ENCODE measurements at regions not wholly inside any gene's neighbourhood (a gene's known extent, or its start where the extent isn't known, plus 50 kb on each side); places are given as distances from the start of the nearest gene placed in this dataset.

DNA sequence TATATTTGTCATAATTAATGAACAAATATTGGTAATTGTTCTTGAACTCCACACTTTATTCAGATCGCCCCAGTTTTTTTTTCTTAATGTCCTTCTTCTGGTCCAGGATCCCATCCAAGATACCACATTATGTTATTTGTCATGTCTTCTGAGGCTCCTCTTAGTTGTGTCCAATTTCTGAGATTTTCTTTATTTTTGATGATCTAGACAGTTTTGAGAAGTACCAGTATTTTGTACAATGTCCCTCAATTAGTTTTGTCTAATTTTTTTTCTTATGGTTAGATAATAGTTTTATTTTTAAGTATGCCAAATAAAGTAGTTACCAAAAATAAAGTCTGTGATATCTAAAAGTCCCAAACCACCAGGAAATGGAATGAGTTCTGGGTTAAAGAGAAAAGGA lies 440.8 kb upstream of the ATP2B1 start:
- no peak for DNase-seq (ENCODE audit: low read depth in 2 of 2)

- DNase-seq (ENCODE audit: low read depth in 2 of 2) = no peak
Observed at GRCh38 chr12:90129366-90130030, 420.9 kb upstream of the ATP2B1 start.

DNA sequence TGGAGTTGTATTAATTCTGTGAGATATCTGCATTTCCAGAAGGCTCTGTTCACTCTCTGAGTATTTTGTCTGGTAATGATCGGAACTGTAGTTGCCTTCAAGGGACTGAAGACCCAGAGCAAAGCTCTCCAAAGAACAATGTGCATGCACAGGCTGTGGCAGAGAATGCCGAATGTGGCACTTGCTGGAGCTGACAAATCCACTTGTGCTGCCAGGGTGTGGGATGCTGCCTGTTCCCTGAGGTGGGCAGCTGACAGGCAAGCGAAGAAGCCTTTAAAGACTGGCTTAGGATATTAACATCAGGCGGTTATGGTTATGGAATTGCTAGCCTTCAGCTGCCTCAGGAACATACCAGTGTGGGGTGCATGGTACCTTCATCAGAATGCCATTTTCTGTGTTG lies 419.9 kb upstream of the ATP2B1 start:
- no peak for DNase-seq (ENCODE audit: low read depth in 2 of 2)

- no peak for DNase-seq (ENCODE audit: low read depth in 2 of 2)
Observed at GRCh38 chr12:90126125-90126524, 417.5 kb upstream of the ATP2B1 start.

DNA sequence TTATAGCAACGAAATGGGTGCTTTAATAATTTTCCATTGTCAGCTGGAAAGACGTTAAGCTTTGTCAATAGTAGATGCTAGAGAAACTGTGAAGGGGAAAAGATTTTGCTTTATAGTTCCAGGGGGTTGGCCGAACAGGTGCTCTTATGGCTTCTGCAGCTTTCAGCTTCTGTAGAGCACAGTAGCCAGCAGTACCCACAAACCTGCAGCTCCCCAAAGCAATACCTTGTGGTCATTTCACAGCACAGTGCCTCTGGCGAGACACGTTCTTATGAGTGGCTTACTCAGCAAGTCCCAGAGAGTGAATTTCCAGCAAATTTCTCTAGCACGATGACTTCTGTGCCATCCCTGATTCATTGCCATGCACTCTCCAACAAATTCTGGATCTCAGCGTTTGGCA lies 416.3 kb upstream of the ATP2B1 start:
- DNase-seq (ENCODE audit: low read depth in 2 of 2) = no peak

GRCh38 chr12:90124289-90124688 lies 415.7 kb upstream of the ATP2B1 start:
- DNase-seq (ENCODE audit: low read depth in 2 of 2) = no peak

GRCh38 chr12:90122681-90123080 lies 414.0 kb upstream of the ATP2B1 start:
- no peak for DNase-seq (ENCODE audit: low read depth in 2 of 2)

DNA sequence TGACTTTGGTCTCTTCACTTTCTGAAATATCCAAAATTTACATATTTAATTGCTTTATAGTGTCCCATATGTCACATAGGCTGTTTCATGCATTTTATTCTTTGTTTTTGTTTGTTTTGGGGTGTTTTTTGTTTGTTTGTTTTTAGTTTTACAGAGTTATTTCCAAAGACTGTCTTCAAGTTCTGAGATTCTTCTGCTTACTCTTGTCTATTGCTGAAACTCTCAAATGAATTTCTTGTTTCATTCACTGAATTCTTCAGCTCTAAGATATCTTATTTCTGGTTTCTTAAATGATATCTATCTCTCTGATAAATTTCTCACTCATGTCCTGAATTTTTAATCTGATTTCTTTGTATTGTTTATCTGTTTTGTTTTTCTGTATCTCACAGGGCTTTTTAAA lies 412.0 kb upstream of the ATP2B1 start:
- no peak for DNase-seq (ENCODE audit: low read depth in 2 of 2)

- DNase-seq (ENCODE audit: low read depth in 2 of 2) = no peak
Observed at GRCh38 chr12:90112666-90113065, 404.0 kb upstream of the ATP2B1 start.

- DNase-seq (ENCODE audit: low read depth in 2 of 2) = no peak
Observed at GRCh38 chr12:90111791-90112580, 403.3 kb upstream of the ATP2B1 start.

- DNase-seq (ENCODE audit: low read depth in 2 of 2) = no peak
Observed at GRCh38 chr12:90106568-90106967, 397.9 kb upstream of the ATP2B1 start.

GRCh38 chr12:90102957-90103652 lies 394.5 kb upstream of the ATP2B1 start:
- DNase-seq (ENCODE audit: low read depth in 2 of 2) = no peak

DNA sequence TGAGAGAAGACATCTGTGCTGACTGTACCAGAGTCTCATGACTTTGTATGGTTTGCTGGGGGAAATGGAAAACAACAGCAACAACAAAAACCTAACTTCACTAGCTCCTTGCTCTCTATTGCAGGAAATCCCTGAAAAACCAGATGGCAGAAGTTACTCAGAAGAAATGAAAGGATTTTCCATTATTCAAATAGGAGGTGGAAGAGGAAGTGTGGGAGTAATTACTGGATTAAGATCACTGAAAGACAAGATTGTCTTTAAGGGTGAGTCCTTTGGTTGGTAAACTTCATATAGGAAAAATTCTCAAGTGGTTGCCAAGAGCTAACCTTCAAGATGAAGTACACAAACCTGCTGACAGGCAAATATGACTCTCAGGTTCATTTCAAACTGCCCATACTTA lies 391.9 kb upstream of the ATP2B1 start:
- no peak for DNase-seq (ENCODE audit: low read depth in 2 of 2)

DNA sequence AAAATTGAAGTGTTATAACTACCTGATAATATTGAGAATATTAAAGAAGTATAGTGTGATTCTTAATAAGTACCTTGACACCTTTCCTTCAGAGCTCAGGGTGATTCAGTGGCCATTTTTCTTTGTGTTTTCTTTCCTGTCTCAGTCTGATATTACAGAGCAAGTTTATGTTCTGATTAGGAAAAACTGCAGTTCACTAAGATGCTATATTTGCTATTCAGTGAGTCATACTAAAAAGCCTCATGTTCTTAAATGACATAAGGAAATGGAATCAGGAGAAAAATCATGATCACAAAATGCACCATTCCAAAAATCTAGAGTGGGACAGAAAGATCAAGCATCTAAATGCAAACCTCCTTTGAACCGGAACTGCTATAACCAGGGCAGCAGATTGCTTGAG lies 390.6 kb upstream of the ATP2B1 start:
- no peak for DNase-seq (ENCODE audit: low read depth in 2 of 2)

DNA sequence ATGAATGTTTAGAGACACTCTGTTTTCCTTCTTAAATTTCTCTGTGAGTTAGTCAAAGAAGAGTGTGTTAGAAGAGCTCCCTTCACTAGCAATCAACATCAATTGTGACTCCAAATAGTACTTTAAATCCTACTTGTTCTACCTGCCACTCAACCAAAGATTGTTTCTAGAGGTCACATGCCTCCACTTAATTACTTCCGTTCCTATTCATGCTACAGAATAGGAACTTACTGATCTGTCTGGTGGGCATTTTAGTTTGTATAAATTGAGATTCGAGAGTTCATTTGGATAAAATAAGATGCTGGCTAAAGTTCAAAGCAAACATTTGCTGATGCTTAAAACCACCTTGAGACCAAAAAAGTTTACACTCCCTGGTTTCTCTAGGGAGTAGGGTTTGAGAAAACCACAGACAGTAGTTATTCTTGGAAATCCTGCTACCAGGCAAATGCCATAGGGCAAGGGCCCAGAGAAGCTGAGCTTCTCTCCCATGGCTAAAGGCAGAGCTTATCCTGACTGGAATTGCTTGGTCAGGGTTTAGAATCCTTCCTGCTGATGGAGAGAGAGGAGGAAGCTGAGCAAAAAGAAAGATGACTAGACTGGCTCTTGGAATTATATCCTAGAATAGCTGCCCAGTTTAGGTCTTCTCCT lies 389.6 kb upstream of the ATP2B1 start:
- no peak for DNase-seq (ENCODE audit: low read depth in 2 of 2)

DNA sequence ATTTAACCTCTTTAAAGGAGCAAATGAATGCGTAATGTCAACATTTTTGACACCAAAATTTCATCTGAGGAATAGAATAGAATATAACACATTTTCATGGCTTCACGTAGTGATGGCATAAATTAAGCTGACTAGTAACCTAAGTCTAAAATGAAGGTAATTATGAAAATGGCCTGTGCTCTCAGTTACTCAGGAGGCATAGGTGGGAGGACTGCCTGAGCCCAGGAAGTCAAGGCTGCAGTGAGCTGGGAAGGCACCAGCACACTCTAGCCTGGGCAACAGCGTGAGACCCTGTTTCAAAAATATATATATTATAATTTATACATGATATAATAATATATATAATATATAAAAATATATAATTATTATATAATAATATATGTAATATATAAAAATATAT lies 383.2 kb upstream of the ATP2B1 start:
- DNase-seq (ENCODE audit: low read depth in 2 of 2) = no peak

- no peak for DNase-seq (ENCODE audit: low read depth in 2 of 2)
Observed at GRCh38 chr12:90090929-90091651, 382.5 kb upstream of the ATP2B1 start.

GRCh38 chr12:90086281-90086680 lies 377.6 kb upstream of the ATP2B1 start:
- no peak for DNase-seq (ENCODE audit: low read depth in 2 of 2)

DNA sequence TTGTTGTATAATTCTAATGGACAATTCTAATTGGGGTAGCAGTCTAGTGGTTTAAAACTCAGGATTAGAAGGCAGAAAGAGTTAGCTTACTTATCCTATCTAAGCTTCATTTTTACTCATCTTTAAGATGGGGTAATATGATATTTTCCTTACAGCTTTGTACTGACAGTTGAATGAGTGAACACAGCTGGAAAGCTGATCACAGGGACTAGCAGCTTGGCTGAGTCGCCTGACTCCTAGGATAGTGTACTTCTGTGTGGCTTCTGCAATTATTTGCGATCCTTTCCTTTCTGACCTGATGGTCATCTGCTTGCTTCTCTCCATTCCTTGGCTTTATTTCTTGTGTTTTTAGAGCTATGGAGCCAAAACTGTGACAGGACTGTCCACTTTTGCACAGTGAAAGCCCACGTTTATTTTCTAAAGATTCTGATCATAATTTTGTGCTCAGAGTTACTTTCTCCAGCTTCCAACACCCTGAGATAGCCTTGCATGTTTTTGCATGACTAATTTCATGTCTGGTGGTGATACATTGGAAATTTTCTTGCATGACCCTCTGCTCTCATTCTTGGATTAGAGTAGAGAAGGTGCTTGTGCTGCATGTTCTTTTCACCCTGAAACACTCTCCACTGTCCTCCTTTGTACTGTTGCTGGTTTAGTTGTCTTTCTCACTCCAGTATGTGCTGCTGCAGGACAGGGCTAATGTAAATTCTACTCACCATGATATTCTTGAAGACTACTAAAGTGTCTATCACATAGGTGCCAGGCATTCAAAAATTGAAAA lies 377.0 kb upstream of the ATP2B1 start:
- no peak for DNase-seq (ENCODE audit: low read depth in 2 of 2)

- no peak for DNase-seq (ENCODE audit: low read depth in 2 of 2)
Observed at GRCh38 chr12:90084018-90084417, 375.4 kb upstream of the ATP2B1 start.

DNA sequence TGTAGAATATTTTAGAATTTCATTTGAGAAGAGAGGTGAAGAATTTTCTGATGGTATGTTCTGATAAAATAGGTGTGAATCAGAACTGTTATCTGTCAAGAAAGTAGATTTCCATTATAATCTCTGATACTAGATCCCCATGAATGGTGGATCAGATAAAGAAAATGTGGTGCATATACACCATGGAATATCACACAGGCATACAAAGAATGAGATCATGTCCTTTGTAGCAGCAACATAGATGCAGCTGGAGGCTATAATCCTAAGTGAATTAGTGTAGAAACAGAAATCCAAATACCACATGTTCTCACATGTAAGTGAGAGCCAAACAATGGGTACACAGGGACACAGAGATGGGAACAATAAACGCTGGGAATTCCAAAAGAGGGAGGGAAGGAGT lies 372.0 kb upstream of the ATP2B1 start:
- DNase-seq (ENCODE audit: low read depth in 2 of 2) = no peak

Data from stimulated activated CD8-positive, alpha-beta memory T cell treated with anti-CD3 and anti-CD28 coated beads, Interleukin-2, amount 100 ng/mL, for 1 hour (primary cell).